Lower leg skin (tissue), 3 donors: ENCODE measurements at regions not wholly inside any gene's neighbourhood (a gene's known extent, or its start where the extent isn't known, plus 50 kb on each side); places are given as distances from the start of the nearest gene placed in this dataset.

Source experiments
- POLR2A ChIP-seq, 2 donors: fragments of 450-650 bp; IDR thresholded peaks; one replicate each; pipeline ENCODE4 v1.6.1; 2016 to 2017; ENCODE audit warnings: antibody characterized with exemption in 2 of 2, mild to moderate bottlenecking in 1 of 2, moderate library complexity in 1 of 2
- TF ChIP-seq, protein P1 (sequence below), 3 donors: fragments of 450-650 bp; IDR thresholded peaks; one replicate each; pipeline ENCODE4 v1.5.1; 2016; ENCODE audit warnings: antibody characterized with exemption in 3 of 3, mild to moderate bottlenecking in 3 of 3, moderate library complexity in 2 of 3

DNA sequence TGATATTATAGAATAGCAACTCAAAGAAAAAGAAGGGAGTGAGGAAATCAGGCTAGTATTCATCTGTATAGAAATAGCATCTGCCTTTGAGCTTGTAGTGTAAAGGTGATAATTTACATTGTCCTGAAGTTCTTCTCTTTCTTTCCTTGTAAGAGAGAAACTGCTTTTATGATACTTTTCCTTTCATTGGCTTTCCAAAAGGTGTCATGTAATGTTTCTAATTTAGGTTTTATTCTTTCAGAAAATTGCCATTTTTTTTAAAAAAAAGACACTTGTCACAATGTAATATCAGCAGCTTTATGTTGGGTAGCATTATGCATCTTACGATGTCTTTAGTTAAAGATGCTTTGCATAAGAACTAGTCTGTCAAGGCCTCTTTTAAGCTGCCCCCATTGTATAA is 1153.8 kb upstream of the PCDH7 start:
- TF ChIP-seq, protein P1, sequence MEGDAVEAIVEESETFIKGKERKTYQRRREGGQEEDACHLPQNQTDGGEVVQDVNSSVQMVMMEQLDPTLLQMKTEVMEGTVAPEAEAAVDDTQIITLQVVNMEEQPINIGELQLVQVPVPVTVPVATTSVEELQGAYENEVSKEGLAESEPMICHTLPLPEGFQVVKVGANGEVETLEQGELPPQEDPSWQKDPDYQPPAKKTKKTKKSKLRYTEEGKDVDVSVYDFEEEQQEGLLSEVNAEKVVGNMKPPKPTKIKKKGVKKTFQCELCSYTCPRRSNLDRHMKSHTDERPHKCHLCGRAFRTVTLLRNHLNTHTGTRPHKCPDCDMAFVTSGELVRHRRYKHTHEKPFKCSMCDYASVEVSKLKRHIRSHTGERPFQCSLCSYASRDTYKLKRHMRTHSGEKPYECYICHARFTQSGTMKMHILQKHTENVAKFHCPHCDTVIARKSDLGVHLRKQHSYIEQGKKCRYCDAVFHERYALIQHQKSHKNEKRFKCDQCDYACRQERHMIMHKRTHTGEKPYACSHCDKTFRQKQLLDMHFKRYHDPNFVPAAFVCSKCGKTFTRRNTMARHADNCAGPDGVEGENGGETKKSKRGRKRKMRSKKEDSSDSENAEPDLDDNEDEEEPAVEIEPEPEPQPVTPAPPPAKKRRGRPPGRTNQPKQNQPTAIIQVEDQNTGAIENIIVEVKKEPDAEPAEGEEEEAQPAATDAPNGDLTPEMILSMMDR (IDR thresholded peaks at IDR 0.05): no peak
- no peak for TF ChIP-seq POLR2A (IDR thresholded peaks at IDR 0.05)
